ENCODE measurements at regions not wholly inside any gene's neighbourhood (a gene's known extent, or its start where the extent isn't known, plus 50 kb on each side); places are given as distances from the start of the nearest gene placed in this dataset.

DNA sequence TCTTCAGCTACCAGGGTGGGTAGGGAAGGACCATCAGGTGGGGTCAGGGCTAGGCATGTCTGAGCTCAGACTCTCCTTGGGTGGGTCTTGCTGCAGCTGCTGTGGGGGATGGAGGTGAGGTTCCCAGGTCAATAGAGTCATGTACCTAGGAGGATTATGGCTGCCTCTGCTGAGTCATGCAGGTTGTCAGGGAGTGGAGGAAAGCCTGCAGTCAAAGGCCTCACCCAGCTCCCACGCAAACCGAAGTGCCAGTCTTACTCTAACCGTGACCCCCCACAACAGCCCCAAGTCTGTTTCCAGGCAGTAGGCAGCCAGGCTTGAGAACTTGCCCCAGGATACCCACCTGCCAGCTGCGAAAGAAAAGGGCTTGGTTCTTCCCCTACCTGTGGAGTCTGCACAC, 113.6 kb upstream of the GALNT5 start:
- TF ChIP-seq, protein P1, sequence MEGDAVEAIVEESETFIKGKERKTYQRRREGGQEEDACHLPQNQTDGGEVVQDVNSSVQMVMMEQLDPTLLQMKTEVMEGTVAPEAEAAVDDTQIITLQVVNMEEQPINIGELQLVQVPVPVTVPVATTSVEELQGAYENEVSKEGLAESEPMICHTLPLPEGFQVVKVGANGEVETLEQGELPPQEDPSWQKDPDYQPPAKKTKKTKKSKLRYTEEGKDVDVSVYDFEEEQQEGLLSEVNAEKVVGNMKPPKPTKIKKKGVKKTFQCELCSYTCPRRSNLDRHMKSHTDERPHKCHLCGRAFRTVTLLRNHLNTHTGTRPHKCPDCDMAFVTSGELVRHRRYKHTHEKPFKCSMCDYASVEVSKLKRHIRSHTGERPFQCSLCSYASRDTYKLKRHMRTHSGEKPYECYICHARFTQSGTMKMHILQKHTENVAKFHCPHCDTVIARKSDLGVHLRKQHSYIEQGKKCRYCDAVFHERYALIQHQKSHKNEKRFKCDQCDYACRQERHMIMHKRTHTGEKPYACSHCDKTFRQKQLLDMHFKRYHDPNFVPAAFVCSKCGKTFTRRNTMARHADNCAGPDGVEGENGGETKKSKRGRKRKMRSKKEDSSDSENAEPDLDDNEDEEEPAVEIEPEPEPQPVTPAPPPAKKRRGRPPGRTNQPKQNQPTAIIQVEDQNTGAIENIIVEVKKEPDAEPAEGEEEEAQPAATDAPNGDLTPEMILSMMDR (IDR thresholded peaks at IDR 0.05) = no peak
- no peak for TF ChIP-seq POLR2A (IDR thresholded peaks at IDR 0.05)
